ENCODE measurements at regions not wholly inside any gene's neighbourhood (a gene's known extent, or its start where the extent isn't known, plus 50 kb on each side); places are given as distances from the start of the nearest gene placed in this dataset.

DNA sequence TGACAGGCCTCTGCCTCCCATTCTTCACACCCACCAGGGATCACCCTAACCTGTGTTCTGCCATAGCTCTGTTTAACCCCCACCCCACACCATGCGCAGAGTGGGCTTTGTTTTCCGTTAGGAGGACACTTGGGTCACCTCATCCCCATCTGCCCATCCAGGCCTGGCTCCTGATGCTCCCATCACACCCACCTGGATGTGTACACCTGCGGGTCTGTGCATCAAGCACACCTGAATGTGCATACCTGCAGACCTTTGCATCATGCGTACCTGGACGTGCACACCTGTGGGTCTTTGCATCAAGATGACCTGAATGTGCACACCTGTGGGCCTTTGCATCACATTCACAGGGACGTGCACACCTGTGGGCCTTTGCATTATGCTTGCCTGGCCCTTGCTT, 835.8 kb upstream of the TMEM132C start:
- no peaks in the 10 kb centered on the region for H3K9me3 Mint-ChIP-seq (ENCODE audit: low read depth)
- no peak for DNase-seq (ENCODE audit: low spot score, unreplicated experiment)
- TF ChIP-seq, protein P1, sequence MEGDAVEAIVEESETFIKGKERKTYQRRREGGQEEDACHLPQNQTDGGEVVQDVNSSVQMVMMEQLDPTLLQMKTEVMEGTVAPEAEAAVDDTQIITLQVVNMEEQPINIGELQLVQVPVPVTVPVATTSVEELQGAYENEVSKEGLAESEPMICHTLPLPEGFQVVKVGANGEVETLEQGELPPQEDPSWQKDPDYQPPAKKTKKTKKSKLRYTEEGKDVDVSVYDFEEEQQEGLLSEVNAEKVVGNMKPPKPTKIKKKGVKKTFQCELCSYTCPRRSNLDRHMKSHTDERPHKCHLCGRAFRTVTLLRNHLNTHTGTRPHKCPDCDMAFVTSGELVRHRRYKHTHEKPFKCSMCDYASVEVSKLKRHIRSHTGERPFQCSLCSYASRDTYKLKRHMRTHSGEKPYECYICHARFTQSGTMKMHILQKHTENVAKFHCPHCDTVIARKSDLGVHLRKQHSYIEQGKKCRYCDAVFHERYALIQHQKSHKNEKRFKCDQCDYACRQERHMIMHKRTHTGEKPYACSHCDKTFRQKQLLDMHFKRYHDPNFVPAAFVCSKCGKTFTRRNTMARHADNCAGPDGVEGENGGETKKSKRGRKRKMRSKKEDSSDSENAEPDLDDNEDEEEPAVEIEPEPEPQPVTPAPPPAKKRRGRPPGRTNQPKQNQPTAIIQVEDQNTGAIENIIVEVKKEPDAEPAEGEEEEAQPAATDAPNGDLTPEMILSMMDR (IDR thresholded peaks at IDR 0.05; ENCODE audit: unreplicated experiment) = no peak
- H3K36me3 Mint-ChIP-seq (ENCODE audit: insufficient read depth) = no peaks in the 10 kb centered on the region
- H3K27ac Mint-ChIP-seq = no peak overlapping the region
- no peak overlapping the region for H3K4me3 Mint-ChIP-seq (ENCODE audit: low read depth)
- H3K4me1 Mint-ChIP-seq (ENCODE audit: low read depth) = peaks cover 3% of the 10 kb centered on the region
- peaks cover 10% of the 10 kb centered on the region for H3K27me3 Mint-ChIP-seq

- Mint-ChIP-seq H3K27me3 (peaks cover 10% of the 10 kb centered on the region), H3K9me3 (ENCODE audit: low read depth) (no peaks in the 10 kb centered on the region), H3K4me3 (ENCODE audit: low read depth) (no peak overlapping the region), H3K27ac (no peak overlapping the region), H3K4me1 (ENCODE audit: low read depth) (peaks cover 3% of the 10 kb centered on the region), H3K36me3 (ENCODE audit: insufficient read depth) (no peaks in the 10 kb centered on the region)
- no peak for DNase-seq (ENCODE audit: low spot score, unreplicated experiment)
- TF ChIP-seq, protein P1 (IDR thresholded peaks at IDR 0.05; ENCODE audit: unreplicated experiment) = no peak
Observed at GRCh38 chr12:127431594-127431993, 835.4 kb upstream of the TMEM132C start.

DNA sequence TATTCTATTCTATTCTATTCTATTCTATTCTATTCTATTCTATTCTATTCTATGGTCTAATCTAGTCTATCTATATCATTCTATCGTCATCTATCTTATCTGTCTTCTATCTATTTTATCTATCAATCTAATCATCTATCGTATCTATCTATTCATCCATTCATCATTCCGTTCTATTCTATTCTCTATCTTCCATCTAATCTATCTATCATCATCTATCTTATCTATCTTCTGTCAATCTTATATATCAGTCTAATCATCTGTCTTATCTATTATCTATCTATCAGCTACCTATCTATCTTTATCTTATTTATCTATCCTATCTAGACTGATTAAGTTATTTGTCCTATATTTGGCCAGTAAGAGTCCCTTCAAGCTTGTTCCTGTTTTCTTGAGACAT, 831.5 kb upstream of the TMEM132C start:
- Mint-ChIP-seq H3K27ac (no peak overlapping the region), H3K27me3 (peaks cover 10% of the 10 kb centered on the region), H3K9me3 (ENCODE audit: low read depth) (peaks cover 10% of the 10 kb centered on the region), H3K36me3 (ENCODE audit: insufficient read depth) (no peaks in the 10 kb centered on the region), H3K4me1 (ENCODE audit: low read depth) (peaks cover 3% of the 10 kb centered on the region), H3K4me3 (ENCODE audit: low read depth) (no peak overlapping the region)
- TF ChIP-seq, protein P1 (IDR thresholded peaks at IDR 0.05; ENCODE audit: unreplicated experiment) = no peak
- DNase-seq (ENCODE audit: low spot score, unreplicated experiment) = no peak

GRCh38 chr12:127438512-127439244, 828.3 kb upstream of the TMEM132C start:
- Mint-ChIP-seq H3K4me1 (ENCODE audit: low read depth) (no peaks in the 10 kb centered on the region), H3K27ac (no peak overlapping the region), H3K36me3 (ENCODE audit: insufficient read depth) (no peaks in the 10 kb centered on the region), H3K4me3 (ENCODE audit: low read depth) (no peak overlapping the region), H3K9me3 (ENCODE audit: low read depth) (peaks cover 17% of the 10 kb centered on the region), H3K27me3 (peaks cover 2% of the 10 kb centered on the region)
- no peak for DNase-seq (ENCODE audit: low spot score, unreplicated experiment)
- TF ChIP-seq, protein P1 (IDR thresholded peaks at IDR 0.05; ENCODE audit: unreplicated experiment) = no peak

GRCh38 chr12:127445581-127446139, 821.3 kb upstream of the TMEM132C start:
- Mint-ChIP-seq H3K27me3 (no peaks in the 10 kb centered on the region), H3K4me1 (ENCODE audit: low read depth) (peaks cover 4% of the 10 kb centered on the region), H3K36me3 (ENCODE audit: insufficient read depth) (no peaks in the 10 kb centered on the region), H3K9me3 (ENCODE audit: low read depth) (peaks cover 8% of the 10 kb centered on the region), H3K4me3 (ENCODE audit: low read depth) (no peak overlapping the region), H3K27ac (no peak overlapping the region)
- DNase-seq (ENCODE audit: low spot score, unreplicated experiment) = no peak
- TF ChIP-seq, protein P1 (IDR thresholded peaks at IDR 0.05; ENCODE audit: unreplicated experiment) = no peak

Data from progenitor cell of endocrine pancreas (in vitro differentiated cells).